ENCODE measurements at regions not wholly inside any gene's neighbourhood (a gene's known extent, or its start where the extent isn't known, plus 50 kb on each side); places are given as distances from the start of the nearest gene placed in this dataset.
"Not testable (repeated sequence)": the region's sequence is repeated elsewhere in the genome, so short reads cannot be mapped to it uniquely, and the experiment has no call there.

DNA sequence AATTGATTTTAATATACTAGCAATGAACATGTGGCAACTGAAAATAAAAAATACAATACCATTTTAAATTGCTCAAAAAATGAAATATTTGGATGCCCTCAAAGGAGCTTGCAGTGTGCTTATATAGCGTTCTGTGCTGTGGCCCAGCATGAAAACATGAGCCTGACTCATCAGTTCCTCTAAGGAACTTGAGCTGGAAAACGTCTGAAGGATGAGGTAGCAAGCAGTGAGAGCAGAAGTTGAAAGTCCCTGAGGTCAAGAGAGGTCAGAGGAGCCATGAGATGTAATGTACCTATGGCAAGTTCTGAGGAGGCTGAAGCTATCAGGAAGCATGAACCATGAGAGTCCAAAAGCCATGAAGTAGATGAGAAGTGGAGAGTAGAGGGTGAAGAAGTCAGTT is 59.7 kb downstream of the HMGB3 start:
- no peak for DNase-seq

DNA sequence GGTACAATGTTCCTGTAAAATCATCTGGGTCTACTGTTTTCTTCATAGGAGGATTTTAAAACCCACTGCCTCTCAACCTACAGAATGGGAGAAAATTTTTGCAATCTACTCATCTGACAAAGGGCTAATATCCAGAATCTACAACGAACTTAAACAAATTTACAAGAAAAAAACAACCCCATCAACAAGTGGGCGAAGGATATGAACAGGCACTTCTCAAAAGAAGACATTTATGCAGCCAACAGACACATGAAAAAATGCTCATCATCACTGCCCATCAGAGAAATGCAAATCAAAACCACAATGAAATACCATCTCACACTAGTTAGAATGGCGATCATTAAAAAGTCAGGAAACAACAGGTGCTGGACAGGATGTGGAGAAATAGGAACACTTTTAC is 83.2 kb downstream of the HMGB3 start:
- DNase-seq = not testable (repeated sequence)

DNA sequence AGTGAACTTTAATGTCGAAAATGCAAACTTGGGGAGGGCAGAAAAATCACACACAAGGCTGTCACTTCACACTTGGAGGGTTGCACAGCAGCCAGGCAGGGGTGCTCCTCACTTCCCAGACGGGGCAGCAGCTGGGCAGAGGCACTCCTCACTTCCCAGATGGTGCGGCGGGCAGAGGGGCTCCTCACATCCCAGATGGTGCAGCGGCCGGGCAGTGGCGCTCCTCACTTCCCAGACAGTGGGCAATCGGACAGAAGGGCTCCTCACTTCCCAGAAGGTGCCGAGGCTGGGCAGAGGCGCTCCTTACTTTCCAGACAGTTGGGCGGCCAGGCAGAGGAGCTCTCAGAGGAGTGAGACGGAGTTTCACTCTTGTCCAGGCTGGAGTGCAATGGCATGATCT is 90.6 kb downstream of the HMGB3 start:
- no peak for DNase-seq

DNA sequence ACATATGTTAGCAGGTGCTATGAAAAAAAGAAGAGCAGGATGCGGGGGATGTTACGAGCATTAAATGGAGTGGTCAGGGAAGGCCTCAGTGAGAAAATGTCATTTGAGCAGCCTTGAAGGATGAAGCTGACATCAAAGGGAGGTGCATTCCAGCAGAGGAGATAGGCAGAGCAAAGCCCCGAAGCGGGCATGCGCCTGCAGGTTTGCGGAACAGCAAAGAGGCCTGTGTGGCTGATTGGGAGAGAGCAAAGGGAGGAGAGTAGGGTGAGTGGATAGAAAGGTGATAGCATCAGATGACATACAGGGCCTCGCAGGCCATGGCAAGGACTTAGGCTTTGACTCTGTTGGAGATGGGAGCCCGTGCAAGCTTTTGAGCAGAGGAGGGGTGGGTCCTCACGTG is 95.4 kb upstream of the GPR50 start:
- DNase-seq = no peak

DNA sequence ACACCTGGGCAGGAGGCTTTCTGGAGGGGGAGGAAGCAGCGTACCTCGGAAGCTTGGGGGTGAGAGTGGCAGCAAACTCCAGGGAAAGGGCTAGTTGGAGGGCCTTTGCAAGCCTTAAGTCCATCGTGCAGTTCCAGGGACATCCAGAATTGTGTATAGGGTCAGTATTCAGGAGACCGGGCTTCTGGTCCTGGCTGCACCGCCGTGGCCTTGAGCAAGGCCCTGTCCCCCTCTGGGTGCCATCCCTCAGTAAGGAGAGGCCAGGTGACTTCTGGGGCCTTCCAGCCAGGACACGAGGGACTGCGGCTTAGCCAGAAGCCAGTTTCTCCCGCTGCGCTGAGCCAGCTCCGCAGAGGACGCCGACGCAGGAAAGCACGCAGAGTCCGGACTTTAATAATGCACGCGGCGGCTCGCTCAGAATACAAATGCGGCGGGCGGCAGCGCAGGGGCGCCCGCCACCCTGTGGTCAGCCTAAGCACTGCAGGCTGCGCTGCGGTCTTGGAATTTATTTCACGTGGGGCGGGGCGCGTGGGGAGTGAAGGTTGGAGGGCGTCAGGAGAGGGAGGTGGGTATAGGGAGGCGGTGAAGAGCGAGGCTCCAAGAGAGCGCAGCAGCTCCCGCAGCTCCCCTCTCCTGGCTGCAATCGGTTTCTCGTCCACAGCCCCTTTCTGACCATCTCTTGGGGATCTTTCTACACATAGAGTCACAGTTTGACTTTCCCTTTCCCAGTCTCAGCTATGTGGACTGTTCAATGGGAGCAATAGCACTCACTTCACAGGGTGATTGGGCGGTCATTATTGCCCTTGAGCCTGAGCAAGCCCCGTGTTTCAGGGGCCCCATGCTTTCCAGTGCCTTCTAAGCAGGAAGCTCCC is 94.1 kb upstream of the GPR50 start:
- DNase-seq = peak; percentile 0

DNA sequence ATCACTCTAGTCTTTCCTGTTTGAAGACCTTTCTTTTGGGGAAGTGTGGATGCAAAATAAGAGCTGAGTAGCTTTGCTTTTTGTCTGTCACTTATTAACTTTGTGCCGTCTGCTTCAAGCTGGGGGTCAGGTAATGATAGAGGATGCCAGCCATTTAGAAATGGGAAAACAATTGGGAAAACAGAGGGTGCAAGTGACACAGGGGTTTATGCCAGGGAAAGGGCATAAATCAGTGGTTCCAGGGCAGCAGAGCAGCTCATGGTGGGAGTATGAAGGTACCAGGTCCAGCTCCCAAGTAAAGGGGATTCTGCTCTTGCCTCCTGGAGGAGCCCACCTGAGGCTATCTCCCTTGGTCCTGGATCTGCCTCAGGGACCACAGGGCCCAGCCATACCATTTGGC is 91.9 kb upstream of the GPR50 start:
- no peak for DNase-seq

DNA sequence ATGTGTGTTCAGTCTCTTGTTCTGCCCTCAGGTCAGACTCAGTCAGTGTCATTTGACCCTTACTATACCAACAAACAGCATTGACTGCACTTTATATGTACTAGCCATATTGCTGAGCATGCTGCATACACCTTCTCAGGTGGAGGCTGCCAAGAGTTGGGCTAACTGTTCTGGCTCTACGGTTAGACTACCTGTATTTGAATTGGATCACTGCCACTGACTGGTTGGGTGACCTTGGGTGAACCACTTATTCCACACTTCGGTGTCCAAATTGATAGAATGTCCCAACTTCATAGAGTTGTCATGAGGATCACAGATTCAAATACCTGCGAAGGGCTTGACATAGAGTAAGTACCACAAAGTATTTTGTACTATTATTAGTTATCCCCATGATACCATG is 91.2 kb upstream of the GPR50 start:
- DNase-seq = no peak

DNA sequence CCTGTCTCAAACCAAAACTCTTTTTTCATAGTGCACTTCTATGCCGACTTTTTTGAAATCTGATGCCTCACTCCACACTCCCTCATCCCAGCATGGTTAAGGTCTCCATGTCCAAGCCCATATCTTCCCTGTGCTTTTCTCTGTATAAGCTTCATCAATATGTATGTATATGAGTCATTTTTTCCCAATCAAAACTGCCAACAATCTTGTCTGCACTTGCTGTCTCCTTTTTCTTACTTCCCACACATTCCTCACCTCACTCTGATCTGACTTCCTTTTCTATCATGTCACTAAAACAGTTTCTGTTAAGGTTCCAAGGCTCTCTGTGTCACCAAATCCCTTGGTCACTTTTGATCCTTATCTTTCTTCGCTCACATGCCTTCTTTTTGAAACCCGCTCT is 88.2 kb upstream of the GPR50 start:
- no peak for DNase-seq

DNA sequence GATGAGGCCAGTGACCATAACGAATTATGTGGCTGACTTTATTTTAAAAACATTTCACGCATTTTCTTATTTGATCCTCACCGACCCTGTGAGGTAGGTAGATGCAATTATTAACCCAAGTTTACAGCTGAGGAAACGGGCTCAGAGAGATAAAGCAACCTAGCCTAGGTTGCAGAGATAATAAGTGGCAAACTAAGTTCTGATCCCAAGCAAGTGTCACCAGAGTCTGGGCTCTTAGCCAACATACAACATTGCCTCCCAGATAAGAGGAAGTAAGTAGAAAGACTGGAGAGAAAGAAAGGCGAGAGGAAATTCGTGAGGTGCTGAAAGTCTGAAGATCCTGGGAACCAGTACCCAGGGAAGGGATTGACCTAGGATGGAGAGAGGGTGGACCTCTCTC is 77.4 kb upstream of the GPR50 start:
- no peak for DNase-seq

DNA sequence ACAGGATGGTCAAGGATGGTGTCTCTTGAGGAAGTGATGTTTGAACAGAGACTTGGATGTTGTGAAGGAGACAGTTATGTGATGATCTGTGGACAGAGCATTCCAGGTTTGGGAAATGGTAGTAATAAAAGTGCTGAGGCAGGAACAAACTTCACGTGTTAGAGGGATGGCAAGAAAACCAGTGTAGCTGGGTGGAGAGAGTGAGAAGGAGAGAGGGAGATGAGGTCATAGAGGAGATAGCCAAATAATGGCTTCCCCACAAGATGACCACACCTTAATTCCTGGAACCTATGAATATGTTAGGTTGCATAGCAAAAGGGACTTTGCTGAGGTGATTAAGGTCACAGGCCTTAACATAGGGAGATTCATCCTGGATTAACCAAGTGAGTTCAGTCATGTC is 75.6 kb upstream of the GPR50 start:
- no peak for DNase-seq

DNA sequence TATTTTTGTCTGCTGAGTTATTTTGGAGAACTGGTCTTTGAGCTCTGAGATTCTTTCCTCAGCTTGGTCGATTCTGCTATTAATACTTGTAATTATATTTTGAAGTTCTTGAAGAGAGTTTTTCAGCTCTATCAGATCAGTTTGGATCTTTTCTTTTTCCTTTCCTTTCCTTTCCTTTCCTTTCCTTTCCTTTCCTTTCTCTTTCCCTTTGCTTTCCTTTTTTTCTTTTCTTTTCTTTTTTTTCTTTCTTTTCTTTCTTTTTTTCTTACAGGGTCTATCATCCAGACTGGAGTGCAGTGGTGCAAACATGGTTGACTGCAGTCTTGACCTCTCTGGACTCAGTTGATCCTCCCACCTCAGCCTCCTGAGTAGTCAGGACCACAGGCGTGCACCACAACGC is 63.2 kb upstream of the GPR50 start:
- not testable (repeated sequence) for DNase-seq
